ENCODE measurements at regions not wholly inside any gene's neighbourhood (a gene's known extent, or its start where the extent isn't known, plus 50 kb on each side); places are given as distances from the start of the nearest gene placed in this dataset.

GRCh38 chr6:40759264-40759663, 172.1 kb upstream of the LRFN2 start:
- TF ChIP-seq MYC (IDR thresholded peaks at IDR 0.05; ENCODE audit: low read depth, low read length) (no peak), CTCF (IDR thresholded peaks at IDR 0.05; ENCODE audit: extremely low read depth in 1 of 2, insufficient read depth in 1 of 2, low read depth in 1 of 2, low read length in 2 of 2) (no peak), FOS (IDR thresholded peaks at IDR 0.05; ENCODE audit: borderline replicate concordance, insufficient read depth, low read length) (no peak), POLR2A (IDR thresholded peaks at IDR 0.05; ENCODE audit: low read depth, low read length) (no peak), MAX (IDR thresholded peaks at IDR 0.05; ENCODE audit: insufficient read depth, insufficient read length) (no peak), JUN (IDR thresholded peaks at IDR 0.05; ENCODE audit: borderline replicate concordance, insufficient read depth, insufficient read length, low read depth) (no peak), POLR2AphosphoS5 (IDR thresholded peaks at IDR 0.05; ENCODE audit: insufficient read depth, low read depth, low read length) (no peak), EZH2 (IDR thresholded peaks at IDR 0.05; ENCODE audit: borderline replicate concordance, low read depth, low read length, severe bottlenecking) (no peak), GATA2 (IDR thresholded peaks at IDR 0.05; ENCODE audit: insufficient read depth, insufficient read length, low read depth, low read length) (no peak)
- no peak overlapping the region for H3K4me2 ChIP-seq (ENCODE audit: insufficient read depth, low read length)
- H4K20me1 ChIP-seq (replicated peaks; ENCODE audit: control insufficient read depth, extremely low read depth, insufficient read depth, low read length), result no peaks in the 10 kb centered on the region
- no peaks in the 10 kb centered on the region for H3K36me3 ChIP-seq (ENCODE audit: control insufficient read depth in 2 of 2, extremely low read depth in 1 of 2, insufficient read depth in 2 of 2, low read length in 2 of 2)
- no peaks in the 10 kb centered on the region for H3K9me3 ChIP-seq (replicated peaks; ENCODE audit: control insufficient read depth, insufficient read depth, low read length)
- H2AFZ ChIP-seq (ENCODE audit: low read depth, low read length), result no peak overlapping the region
- CTCF ChIA-PET, result interaction anchor here (0.9 to 1.6 kb wide), 3 partner anchors 19 to 46 kb away, joined by 3 to 5 read pairs (median 4); no protein-coding TSS in a partner anchor
- no peak for FAIRE-seq
- H3K9ac ChIP-seq (replicated peaks; ENCODE audit: extremely low read depth, insufficient read depth, low read length), result no peak overlapping the region
- no peak overlapping the region for H3K4me3 ChIP-seq (replicated peaks in 1 of 3; ENCODE audit: insufficient read depth in 1 of 3, low read depth in 1 of 3, low read length in 3 of 3)
- no TSS peak for BruUV-seq (replicated peaks)
- no peak for DNase-seq (ENCODE audit: low read depth, low spot score)
- intact Hi-C loops (cut with micrococcal nuclease) (no loop called here), dilution Hi-C loops (cut with MboI; ENCODE audit: extremely low pct_ligation_motif_present, low sequenced_read_pairs) (no loop called here)
- H3K27me3 ChIP-seq (ENCODE audit: control insufficient read depth in 2 of 2, insufficient read depth in 2 of 2, low read length in 2 of 2), result peaks cover 21% of the 10 kb centered on the region in 2 experiments
- H3K4me1 ChIP-seq (ENCODE audit: control insufficient read depth, extremely low read depth, insufficient read depth, low read length), result no peaks in the 10 kb centered on the region
- H3K9me1 ChIP-seq (replicated peaks; ENCODE audit: control insufficient read depth, extremely low read depth, insufficient read depth, low read length), result no peaks in the 10 kb centered on the region
- no peaks in the 10 kb centered on the region for H3K79me2 ChIP-seq (ENCODE audit: control insufficient read depth, insufficient read depth, low read length)
- POLR2A ChIA-PET, result no interaction called here
- no peak overlapping the region for H3K27ac ChIP-seq (ENCODE audit: insufficient read depth, low read depth, low read length)
